Neural progenitor cell (in vitro differentiated cells): ENCODE measurements at regions not wholly inside any gene's neighbourhood (a gene's known extent, or its start where the extent isn't known, plus 50 kb on each side); places are given as distances from the start of the nearest gene placed in this dataset.

Experiments
- DNase-seq: peaks from one replicate; pipeline ENCODE4 v3.0.0-alpha.2; 2016; ENCODE audit warnings: low spot score
- H2AFZ ChIP-seq: fragments of 200-600 bp; sonication (generic); replicated peaks from 2 replicates; pipeline ENCODE4 v1.6.1; 2016; ENCODE audit warnings: antibody characterized with exemption
- H3F3A ChIP-seq: fragments of 200-600 bp; sonication (generic); 2 replicates; pipeline ENCODE4 v1.6.1; 2016; ENCODE audit warnings: antibody characterized with exemption, low read depth
- H3K27ac ChIP-seq: fragments of 200-600 bp; sonication (generic); 2 replicates; pipeline ENCODE4 v1.5.1; 2016; ENCODE audit warnings: mild to moderate bottlenecking
- H3K27me3 ChIP-seq: fragments of 200-600 bp; sonication (generic); 2 replicates; pipeline ENCODE4 v1.6.1; 2016; ENCODE audit warnings: mild to moderate bottlenecking, moderate library complexity
- H3K36me3 ChIP-seq: fragments of 200-600 bp; sonication (generic); 2 replicates; pipeline ENCODE4 v1.5.1; 2016
- H3K4me1 ChIP-seq: fragments of 200-600 bp; sonication (generic); 2 replicates; pipeline ENCODE4 v1.6.1; 2016; ENCODE audit warnings: mixed run types
- H3K4me2 ChIP-seq: fragments of 200-600 bp; sonication (generic); 2 replicates; pipeline ENCODE4 v1.6.1; 2016
- H3K4me3 ChIP-seq: fragments of 200-600 bp; sonication (generic); 2 replicates; pipeline ENCODE4 v1.5.1; 2016
- H3K79me2 ChIP-seq: fragments of 200-600 bp; sonication (generic); 2 replicates; pipeline ENCODE4 v1.6.1; 2016; ENCODE audit warnings: low read depth
- H3K9ac ChIP-seq: fragments of 200-600 bp; sonication (generic); 2 replicates; pipeline ENCODE4 v1.6.1; 2016
- H3K9me3 ChIP-seq: fragments of 200-600 bp; sonication (generic); 2 replicates; pipeline ENCODE4 v1.5.1; 2016; ENCODE audit warnings: low read depth
- H4K20me1 ChIP-seq: fragments of 200-600 bp; sonication (generic); 2 replicates; pipeline ENCODE4 v1.6.1; 2016; ENCODE audit warnings: low read depth
- H3K27ac Mint-ChIP-seq: 3 replicates; pipeline ENCODE4 v1.8.0; 2021; ENCODE audit warnings: mixed read lengths
- H3K27me3 Mint-ChIP-seq: 2 replicates; pipeline ENCODE4 v1.8.0; 2022; ENCODE audit warnings: low read depth, mild to moderate bottlenecking, inconsistent platforms, moderate library complexity, mixed read lengths; ENCODE audit not compliant: insufficient read depth
- H3K36me3 Mint-ChIP-seq: 3 replicates; pipeline ENCODE4 v1.8.0; 2021; ENCODE audit warnings: mixed read lengths
- H3K4me1 Mint-ChIP-seq: 3 replicates; pipeline ENCODE4 v1.8.0; 2021; ENCODE audit warnings: mixed read lengths
- H3K4me3 Mint-ChIP-seq: 3 replicates; pipeline ENCODE4 v1.8.0; 2021; ENCODE audit warnings: mild to moderate bottlenecking, moderate library complexity, mixed read lengths
- H3K9me3 Mint-ChIP-seq: 3 replicates; pipeline ENCODE4 v1.8.0; 2020; ENCODE audit warnings: mixed read lengths
- EZH2 ChIP-seq: fragments of 200-600 bp; sonication (generic); IDR thresholded peaks from 2 replicates; pipeline ENCODE4 v1.6.1; 2017; ENCODE audit warnings: antibody characterized with exemption, mild to moderate bottlenecking, moderate library complexity
- EZH2phosphoT487 ChIP-seq: fragments of 200-600 bp; sonication (generic); IDR thresholded peaks from 2 replicates; pipeline ENCODE4 v1.6.1; 2017; ENCODE audit warnings: antibody characterized with exemption
- TF ChIP-seq, protein P1 (sequence below): fragments of 200-600 bp; sonication (generic); IDR thresholded peaks from 2 replicates; pipeline ENCODE4 v1.5.1; 2017; ENCODE audit warnings: antibody characterized with exemption, mild to moderate bottlenecking

GRCh38 chr9:108636013-108636412, 219.8 kb downstream of the ACTL7B start:
- H3F3A ChIP-seq = peaks cover 22% of the 10 kb centered on the region
- no peak overlapping the region for H3K27ac Mint-ChIP-seq
- peaks cover 3% of the 10 kb centered on the region for H3K27me3 Mint-ChIP-seq
- H3K9me3 ChIP-seq = no peaks in the 10 kb centered on the region
- H3K27ac ChIP-seq = peak overlapping the region; percentile 85
- H3K4me3 ChIP-seq = no peak overlapping the region
- no peaks in the 10 kb centered on the region for H4K20me1 ChIP-seq
- H3K4me2 ChIP-seq = peak overlapping the region; percentile 40
- peaks cover 33% of the 10 kb centered on the region for H3K4me1 ChIP-seq
- TF ChIP-seq, protein P1, sequence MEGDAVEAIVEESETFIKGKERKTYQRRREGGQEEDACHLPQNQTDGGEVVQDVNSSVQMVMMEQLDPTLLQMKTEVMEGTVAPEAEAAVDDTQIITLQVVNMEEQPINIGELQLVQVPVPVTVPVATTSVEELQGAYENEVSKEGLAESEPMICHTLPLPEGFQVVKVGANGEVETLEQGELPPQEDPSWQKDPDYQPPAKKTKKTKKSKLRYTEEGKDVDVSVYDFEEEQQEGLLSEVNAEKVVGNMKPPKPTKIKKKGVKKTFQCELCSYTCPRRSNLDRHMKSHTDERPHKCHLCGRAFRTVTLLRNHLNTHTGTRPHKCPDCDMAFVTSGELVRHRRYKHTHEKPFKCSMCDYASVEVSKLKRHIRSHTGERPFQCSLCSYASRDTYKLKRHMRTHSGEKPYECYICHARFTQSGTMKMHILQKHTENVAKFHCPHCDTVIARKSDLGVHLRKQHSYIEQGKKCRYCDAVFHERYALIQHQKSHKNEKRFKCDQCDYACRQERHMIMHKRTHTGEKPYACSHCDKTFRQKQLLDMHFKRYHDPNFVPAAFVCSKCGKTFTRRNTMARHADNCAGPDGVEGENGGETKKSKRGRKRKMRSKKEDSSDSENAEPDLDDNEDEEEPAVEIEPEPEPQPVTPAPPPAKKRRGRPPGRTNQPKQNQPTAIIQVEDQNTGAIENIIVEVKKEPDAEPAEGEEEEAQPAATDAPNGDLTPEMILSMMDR = no peak
- TF ChIP-seq EZH2 (no peak), EZH2phosphoT487 (no peak)
- H3K4me3 Mint-ChIP-seq = no peak overlapping the region
- peak; percentile 23 for DNase-seq
- H3K36me3 Mint-ChIP-seq = no peaks in the 10 kb centered on the region
- H3K27me3 ChIP-seq = no peaks in the 10 kb centered on the region
- peaks cover 25% of the 10 kb centered on the region for H3K4me1 Mint-ChIP-seq
- H3K9ac ChIP-seq = no peak overlapping the region
- no peaks in the 10 kb centered on the region for H3K9me3 Mint-ChIP-seq
- H3K36me3 ChIP-seq = no peaks in the 10 kb centered on the region
- H3K79me2 ChIP-seq = no peaks in the 10 kb centered on the region
- no peak overlapping the region for H2AFZ ChIP-seq

GRCh38 chr9:108634672-108635462, 220.9 kb downstream of the ACTL7B start:
- H3K4me1 Mint-ChIP-seq = peaks cover 25% of the 10 kb centered on the region
- H3K4me2 ChIP-seq = no peak overlapping the region
- H3K27me3 Mint-ChIP-seq = peaks cover 3% of the 10 kb centered on the region
- no peaks in the 10 kb centered on the region for H4K20me1 ChIP-seq
- no peak for DNase-seq
- H3K9me3 Mint-ChIP-seq = no peaks in the 10 kb centered on the region
- H3K4me3 ChIP-seq = no peak overlapping the region
- H3K9ac ChIP-seq = no peak overlapping the region
- peaks cover 33% of the 10 kb centered on the region for H3K4me1 ChIP-seq
- H3K27me3 ChIP-seq = no peaks in the 10 kb centered on the region
- H3K79me2 ChIP-seq = no peaks in the 10 kb centered on the region
- no peaks in the 10 kb centered on the region for H3K9me3 ChIP-seq
- no peaks in the 10 kb centered on the region for H3K36me3 ChIP-seq
- H3K36me3 Mint-ChIP-seq = no peaks in the 10 kb centered on the region
- H2AFZ ChIP-seq = no peak overlapping the region
- H3K27ac Mint-ChIP-seq = no peak overlapping the region
- peaks cover 22% of the 10 kb centered on the region for H3F3A ChIP-seq
- H3K4me3 Mint-ChIP-seq = no peak overlapping the region
- no peak overlapping the region for H3K27ac ChIP-seq
- TF ChIP-seq EZH2 = no peak
- TF ChIP-seq EZH2phosphoT487 = no peak
- TF ChIP-seq, protein P1 = no peak

DNA sequence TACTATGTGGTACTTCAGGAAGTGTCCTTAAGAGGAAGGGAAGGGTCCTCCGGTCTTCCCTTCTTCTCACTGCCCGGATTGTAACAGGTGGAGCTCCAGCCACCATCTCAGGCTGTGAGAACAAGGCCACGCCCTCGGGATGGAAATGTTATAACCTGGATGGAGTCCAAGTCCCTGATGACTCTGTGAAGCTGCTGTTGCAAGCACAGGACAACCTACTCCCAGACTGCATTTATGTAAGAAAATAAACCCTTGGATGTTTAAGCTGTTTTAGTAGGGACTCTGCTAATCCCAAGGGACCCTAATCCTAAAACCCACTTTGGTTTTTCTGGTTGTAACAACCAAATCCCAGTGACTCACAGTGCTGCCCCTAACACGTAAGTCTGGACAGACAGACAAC, 221.6 kb downstream of the ACTL7B start:
- no peak overlapping the region for H3K4me3 ChIP-seq
- H3K9me3 Mint-ChIP-seq = no peaks in the 10 kb centered on the region
- DNase-seq = no peak
- H2AFZ ChIP-seq = no peak overlapping the region
- H3K4me3 Mint-ChIP-seq = no peak overlapping the region
- no peak overlapping the region for H3K4me2 ChIP-seq
- H3K27ac ChIP-seq = no peak overlapping the region
- no peaks in the 10 kb centered on the region for H4K20me1 ChIP-seq
- TF ChIP-seq EZH2 = no peak
- TF ChIP-seq EZH2phosphoT487 = no peak
- TF ChIP-seq, protein P1 = no peak
- H3K4me1 Mint-ChIP-seq = peaks cover 25% of the 10 kb centered on the region
- H3K9ac ChIP-seq = no peak overlapping the region
- H3K79me2 ChIP-seq = no peaks in the 10 kb centered on the region
- H3K9me3 ChIP-seq = no peaks in the 10 kb centered on the region
- peaks cover 3% of the 10 kb centered on the region for H3K27me3 Mint-ChIP-seq
- H3K27me3 ChIP-seq = no peaks in the 10 kb centered on the region
- H3K36me3 ChIP-seq = no peaks in the 10 kb centered on the region
- peaks cover 22% of the 10 kb centered on the region for H3F3A ChIP-seq
- no peak overlapping the region for H3K27ac Mint-ChIP-seq
- H3K36me3 Mint-ChIP-seq = no peaks in the 10 kb centered on the region
- H3K4me1 ChIP-seq = peaks cover 33% of the 10 kb centered on the region
